ENCODE measurements at regions not wholly inside any gene's neighbourhood (a gene's known extent, or its start where the extent isn't known, plus 50 kb on each side); places are given as distances from the start of the nearest gene placed in this dataset.
A peak's percentile ranks its signal among the peaks of the same experiment; 100 is the strongest.
"Not testable (repeated sequence)": the region's sequence is repeated elsewhere in the genome, so short reads cannot be mapped to it uniquely, and the experiment has no call there.

- peak; percentile 14 to 20 for DNase-seq
Observed at GRCh38 chr13:82480415-82480814, 1401.9 kb downstream of the SLITRK1 start.

DNA sequence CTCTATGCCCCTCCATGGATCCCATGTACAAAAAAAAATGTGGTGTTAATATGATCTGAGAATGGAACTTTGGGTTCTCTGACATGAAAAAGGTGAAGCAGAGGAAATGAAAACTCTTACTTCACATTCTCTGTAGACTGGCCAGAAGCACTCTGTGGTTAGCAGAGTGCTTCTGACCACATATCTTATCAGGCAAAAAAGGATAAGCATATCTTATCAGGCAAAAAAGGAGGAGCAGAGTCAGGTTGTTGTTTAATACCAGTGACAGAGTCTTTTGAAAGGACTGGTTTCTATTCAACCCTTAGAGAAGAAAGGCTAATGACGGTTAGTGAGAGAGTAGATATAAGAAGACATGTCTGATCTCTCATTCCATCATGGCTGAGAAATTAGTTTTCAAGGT lies 1404.8 kb downstream of the SLITRK1 start:
- DNase-seq: no peak

DNA sequence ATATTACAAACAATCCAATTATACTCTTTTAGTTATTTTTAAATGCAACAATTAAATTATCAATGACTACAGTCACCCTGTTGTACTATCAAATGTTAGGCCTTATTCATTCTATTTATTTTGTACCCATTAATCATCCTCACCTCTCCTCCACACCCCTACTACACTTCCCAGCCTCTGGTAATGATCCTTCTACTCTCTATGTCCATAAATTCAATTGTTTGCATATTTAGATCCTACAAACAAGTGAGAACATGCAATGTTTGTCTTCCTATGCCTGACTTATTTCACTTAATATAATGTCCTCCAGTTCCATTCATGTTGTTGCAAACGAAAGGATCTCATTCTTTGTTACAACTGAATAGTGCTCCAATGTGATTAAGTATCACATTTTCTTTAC lies 1414.6 kb downstream of the SLITRK1 start:
- DNase-seq: no peak

GRCh38 chr13:82459575-82459974 lies 1422.7 kb downstream of the SLITRK1 start:
- not testable (repeated sequence) for DNase-seq

- DNase-seq: no peak
Observed at GRCh38 chr13:82458169-82458568, 1424.1 kb downstream of the SLITRK1 start.

DNA sequence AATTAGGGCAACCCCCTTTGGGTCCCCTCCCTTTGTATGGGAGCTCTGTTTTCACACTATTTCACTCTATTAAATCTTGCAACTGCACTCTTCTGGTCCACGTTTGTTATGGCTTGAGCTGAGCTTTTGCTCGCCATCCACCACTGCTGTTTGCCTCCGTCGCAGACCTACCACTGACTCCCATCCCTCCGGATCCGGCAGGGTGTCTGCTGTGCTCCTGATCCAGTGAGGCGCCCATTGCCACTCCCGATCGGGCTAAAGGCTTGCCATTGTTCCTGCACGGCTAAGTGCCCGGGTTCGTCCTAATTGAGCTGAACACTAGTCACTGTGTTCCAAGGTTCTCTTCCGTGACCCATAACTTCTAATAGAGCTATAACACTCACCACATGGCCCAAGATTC lies 1424.7 kb downstream of the SLITRK1 start:
- not testable (repeated sequence) for DNase-seq

DNA sequence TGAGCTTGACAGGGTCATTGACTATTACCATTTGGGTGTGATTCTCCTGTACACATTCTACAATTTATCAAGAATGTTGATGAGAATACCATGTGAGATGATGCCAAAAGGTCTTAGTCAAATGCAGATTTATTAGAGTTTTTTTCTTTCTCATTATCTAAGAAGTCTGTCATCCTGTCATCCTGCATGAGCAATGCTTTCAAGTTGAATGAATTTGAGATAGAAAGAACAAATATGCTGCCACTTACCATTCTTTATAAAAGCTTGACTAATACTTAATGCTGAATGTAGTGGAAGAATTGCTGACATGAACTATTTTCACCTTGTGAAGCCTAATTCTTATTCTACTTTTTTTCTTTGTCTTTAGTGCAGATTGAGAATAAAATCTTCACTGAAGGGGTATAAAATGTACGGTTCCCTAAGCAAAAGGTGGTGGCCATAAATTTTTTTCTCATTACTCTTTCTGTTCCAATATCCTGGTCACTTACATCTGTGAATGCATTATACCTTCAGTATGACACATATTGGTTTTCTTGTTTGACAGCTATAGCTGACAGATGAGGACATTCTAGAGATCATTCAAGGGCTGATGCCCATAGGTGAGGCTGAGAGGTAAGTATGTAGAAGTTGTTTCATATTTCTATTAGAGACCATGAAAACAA lies 1434.7 kb downstream of the SLITRK1 start:
- DNase-seq: no peak

DNA sequence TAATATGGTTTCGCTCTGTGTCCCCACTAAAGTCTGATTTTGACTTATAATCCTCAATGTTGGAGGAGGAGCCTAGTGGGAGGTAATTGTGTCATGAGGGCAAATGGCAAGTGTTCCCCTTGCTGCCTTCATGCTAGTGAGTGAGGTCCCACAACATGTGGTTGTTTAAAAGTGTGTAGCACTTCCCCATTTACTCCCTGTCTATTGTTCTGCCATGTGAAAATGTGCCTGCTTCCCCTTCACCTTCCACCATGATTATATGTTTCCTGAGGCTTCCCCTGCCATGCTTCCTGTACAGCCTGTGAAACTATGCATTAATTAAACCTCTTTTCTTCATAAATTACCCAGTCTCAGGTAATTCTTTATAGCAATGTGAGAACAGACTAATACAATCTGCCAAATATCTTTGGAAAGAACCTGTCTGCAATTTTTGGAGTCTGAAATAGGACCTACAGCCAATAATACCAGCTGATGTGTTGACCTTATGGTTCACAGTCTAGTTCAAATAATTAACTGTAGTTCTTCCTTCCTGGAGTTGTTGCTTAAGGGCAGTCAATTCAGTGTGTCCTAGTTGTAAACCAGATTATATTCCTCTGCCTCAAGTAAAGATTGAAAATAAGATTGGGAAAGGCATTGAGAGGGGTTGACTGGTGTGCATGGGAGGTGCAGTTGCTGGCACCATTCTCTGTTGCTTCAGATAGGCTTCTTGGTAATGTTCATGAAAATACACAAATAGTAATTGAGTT lies 1442.9 kb downstream of the SLITRK1 start:
- DNase-seq: no peak

GRCh38 chr13:82438320-82438719 lies 1444.0 kb downstream of the SLITRK1 start:
- DNase-seq: no peak

GRCh38 chr13:82436099-82436585 lies 1446.1 kb downstream of the SLITRK1 start:
- DNase-seq: no peak

GRCh38 chr13:82432949-82433348 lies 1449.3 kb downstream of the SLITRK1 start:
- DNase-seq: no peak

- DNase-seq: no peak
Observed at GRCh38 chr13:82412749-82413148, 1469.5 kb downstream of the SLITRK1 start.

GRCh38 chr13:82407321-82407720 lies 1475.0 kb downstream of the SLITRK1 start:
- no peak for DNase-seq

GRCh38 chr13:82374719-82375118 lies 1507.6 kb downstream of the SLITRK1 start:
- DNase-seq: no peak

DNA sequence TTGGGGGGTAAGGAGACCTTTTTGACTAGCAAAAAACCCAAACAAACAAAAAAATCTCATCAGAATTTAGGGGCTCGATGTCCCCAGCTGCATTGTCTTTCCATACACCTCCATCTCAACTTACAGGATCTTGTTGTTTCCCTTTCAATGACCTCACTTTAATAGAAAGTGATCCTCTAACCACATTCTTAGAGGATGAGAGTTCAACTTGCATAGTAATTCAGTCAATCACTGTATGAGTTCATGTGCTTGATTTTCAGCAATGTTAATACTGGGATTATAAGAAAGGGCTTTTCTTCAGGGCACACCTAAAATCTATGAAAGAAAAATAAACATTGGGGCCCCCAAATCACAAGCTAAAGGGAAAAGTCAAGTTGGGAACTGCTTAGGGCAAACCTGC lies 1512.0 kb downstream of the SLITRK1 start:
- no peak for DNase-seq

DNA sequence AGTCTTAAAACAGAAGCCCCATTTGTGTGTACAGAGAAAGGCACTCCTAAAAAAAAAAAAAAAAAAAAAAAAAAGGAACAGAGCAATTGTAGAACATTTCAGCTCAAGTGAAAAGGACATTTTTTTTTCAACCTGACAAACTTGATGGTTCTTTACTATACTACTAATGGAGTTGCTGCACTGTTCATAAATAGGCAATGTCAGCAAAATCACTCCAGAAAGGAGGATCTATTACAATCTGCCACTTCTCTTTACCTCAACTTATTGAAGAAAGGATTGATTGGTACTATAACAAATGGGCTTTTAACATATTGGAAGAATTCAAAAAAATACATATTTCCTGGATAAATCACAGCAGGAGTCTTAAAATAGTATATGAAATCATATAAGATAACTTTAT lies 1517.7 kb downstream of the SLITRK1 start:
- no peak for DNase-seq

- DNase-seq: no peak
Observed at GRCh38 chr13:82358284-82358683, 1524.0 kb downstream of the SLITRK1 start.

DNA sequence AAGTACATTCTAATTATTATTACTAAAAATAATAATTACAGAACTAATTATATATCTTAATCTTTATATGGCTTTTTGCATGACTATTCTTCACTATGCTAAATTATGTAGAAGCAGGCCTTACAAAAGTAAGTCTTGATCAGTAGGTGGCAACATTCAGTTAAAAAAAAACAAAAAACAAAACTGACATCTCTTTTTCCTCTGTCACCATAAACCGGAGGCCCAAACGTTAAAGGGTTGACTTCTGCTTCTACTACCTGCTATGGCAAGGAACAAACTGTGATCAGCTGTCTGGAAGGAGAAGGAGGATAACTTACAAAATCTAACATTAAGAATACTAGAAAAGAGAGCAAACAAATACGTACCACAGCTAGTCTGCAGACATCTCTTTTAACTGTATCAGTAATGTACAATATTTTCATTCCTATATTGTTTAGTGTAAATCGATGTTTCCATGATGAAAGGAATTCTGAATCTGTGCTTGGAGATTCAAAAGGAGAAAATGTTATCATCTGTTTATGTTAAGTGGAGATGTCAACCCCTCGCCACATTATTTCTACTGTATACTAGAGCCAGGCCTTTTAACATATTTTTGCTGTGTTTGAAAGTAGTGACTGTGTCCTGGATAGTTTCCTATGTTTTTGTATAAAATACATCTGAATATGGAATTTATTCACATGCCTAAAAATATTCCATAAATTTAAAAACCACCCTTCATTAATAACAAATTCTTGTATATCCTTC lies 1525.4 kb downstream of the SLITRK1 start:
- DNase-seq: no peak

- no peak for DNase-seq
Observed at GRCh38 chr13:82344867-82345266, 1537.4 kb downstream of the SLITRK1 start.

DNA sequence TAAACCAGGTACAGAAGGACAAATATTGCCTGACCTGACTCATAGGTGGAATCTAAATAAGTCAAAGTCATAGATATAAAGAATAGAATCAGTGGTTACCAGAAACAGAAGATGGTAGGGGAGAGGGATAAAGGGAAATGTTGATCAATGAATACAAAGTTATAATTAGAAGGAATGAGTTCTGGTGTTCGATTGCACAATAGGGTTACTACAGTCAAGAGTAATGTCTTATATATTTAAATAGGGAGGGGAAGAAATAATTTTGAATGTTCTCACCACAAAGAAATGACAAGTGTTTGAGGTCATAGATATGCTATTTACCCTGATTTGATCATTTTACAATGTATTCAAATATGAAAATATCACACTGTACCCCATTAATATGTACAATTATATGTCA lies 1541.2 kb downstream of the SLITRK1 start:
- no peak for DNase-seq

DNA sequence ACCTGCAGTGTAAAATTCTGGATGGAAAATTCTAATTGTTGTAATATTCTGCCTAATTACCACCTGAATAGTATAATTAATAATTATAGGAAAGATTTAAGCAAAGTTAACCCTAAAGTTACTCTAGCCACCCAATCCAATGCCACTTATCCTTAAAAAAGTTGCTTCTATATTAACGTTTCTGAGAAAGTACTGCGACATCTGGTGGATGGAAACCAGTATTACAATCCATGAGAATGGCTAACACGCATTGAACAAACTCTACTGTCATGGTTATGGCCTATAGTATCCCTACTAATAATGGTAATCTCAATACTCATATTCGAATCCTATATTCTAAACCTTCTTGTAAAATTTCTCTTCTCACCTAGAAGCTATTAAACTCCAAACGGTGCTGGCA lies 1551.8 kb downstream of the SLITRK1 start:
- DNase-seq: peak; percentile 18 to 25

DNA sequence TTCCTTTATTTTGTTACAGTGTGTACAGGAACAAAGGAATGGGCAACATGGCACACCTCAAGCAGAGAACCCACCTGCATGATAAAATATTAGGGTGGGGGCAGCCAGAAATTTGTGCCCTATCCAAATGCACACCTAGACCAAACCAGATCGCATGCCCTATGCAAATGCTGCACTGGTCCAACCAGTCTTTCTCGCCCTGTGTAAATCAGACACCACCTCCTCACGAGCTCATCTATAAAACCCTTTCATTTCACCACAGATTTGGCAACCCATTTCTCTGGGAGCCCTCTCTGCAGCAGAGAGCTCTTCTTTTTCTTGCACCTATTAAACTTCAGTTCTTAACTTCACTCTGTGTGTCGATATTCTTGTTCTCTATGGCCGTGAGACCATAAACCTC lies 1559.2 kb downstream of the SLITRK1 start:
- no peak for DNase-seq

DNA sequence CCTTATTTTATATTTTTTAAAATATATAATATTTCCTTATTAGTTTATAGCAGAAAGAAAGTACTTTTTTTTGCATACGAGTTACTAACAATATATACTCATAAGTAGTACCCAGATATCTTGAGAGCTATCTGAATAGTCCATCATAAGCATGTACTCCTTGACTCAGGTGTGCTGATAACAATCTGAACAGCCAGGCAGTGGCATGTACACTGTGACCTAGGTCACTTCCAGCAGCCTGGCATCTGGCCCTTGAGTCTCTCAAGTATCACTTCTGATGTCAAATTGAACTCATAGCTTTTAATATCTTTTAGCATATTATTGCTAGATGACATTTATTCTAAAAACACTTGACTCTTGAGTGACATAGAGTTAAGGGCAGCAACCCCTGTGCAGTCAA lies 1576.7 kb downstream of the SLITRK1 start:
- no peak for DNase-seq

DNA sequence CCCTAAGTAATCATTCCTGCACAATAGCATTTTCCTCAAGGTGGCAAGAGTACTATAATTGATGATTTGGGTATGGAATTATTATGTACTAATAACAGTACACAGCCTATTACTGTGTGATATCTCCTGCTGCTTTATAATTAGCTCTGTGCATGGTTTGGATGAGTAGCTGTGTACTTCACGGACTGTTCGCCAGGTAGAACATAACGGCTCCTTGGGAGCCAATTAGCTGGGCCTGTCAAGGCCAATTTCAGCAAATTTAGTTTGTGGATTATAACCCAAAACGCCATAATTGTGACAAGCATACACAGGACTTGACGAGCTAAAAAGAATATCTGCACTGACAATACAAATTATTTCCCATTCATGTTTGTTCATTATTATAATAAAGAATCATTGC lies 1584.2 kb downstream of the SLITRK1 start:
- no peak for DNase-seq

Data from AML-193 (cell line).